CD4-positive, alpha-beta T cell treated with Interleukin-10 for 1 hour (primary cell): ENCODE measurements at regions not wholly inside any gene's neighbourhood (a gene's known extent, or its start where the extent isn't known, plus 50 kb on each side); places are given as distances from the start of the nearest gene placed in this dataset.

Source experiments
- DNase-seq: peaks from one replicate; pipeline ENCODE4 v3.0.0-alpha.2; 2020

DNA sequence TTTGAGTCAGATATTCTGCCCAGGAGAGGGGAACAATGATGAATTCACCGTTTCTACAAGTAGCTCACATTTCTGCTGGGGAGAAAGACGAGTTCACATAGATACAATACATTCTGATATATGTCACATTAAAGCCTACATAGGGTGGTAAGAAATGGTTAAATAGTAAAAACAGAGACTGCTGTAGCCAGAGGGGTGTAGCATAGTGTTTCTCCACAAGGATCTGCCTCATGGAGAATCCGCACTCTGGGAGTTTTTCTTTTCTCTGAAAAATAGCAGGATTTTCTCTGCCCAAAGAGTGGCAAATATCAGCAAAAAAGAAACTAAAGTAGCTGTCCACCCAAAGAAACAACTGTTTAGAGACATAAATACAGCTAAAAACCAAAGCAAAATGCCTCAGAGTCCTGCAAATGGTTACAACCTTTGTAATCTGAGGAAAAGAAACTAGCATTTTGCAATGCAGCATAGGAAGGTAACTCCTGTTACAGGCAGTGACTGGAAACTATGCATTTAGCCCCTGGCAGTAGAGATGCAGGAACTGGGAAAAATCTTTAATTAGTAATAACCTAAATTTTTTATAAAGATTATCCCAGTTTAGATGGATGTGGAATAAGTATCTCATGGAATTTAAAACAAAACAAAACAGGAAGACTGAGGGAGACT lies 1126.7 kb upstream of the ADGRL2 start:
- DNase-seq = no peak

DNA sequence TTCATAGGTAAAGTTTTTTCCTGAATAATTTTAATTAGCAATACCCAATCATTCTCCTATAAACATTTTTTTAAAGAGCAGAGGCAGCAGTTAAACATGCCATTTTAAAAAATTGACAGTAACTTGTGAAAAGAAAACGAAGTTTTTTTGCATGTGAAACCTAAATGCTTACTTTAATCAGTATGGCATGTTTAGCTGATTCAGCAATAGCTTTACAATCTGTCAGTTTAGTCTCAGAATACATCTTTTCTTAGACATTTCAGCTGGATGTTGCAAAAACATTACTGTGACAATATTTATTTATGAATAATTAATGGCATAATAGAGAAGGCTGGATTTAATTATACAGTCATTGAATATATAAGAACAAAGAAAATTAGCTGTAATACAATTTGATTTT lies 1132.4 kb upstream of the ADGRL2 start:
- DNase-seq = no peak

DNA sequence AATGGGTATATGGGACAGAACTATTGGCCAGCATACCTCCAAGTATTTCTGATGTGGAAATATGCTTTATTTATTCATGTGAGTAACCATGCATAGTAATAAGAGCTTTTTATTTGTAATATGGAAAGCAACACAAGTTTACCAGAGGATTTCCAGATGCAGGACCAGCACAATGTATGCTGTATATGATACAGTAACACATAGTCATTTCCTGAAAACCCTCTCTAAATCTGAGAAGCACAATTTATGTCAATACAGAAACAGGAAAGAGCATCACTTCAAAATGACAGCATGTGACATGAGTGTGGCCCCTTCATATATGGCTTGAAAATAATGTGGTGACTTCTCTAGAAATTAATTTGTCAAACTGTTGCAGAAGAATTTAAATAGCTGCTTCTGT lies 1134.7 kb upstream of the ADGRL2 start:
- no peak for DNase-seq

DNA sequence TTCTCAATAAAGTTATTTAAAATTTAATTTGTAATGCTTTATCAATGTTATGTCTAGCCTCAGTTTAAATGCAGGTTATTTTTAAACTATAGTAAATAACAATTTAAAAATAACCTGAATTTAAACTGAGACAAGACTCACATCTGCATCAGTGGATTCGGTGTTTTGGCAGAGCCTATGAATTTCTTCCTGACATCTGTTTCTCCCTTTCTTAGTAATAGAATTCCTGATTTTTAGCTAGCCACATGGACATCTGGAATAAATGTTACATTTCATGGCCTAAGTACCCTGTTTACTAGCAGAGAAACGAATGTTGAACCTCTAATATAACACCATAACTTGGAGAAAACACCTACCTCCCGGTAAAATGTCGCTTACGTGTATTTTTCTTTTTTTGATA lies 1141.6 kb upstream of the ADGRL2 start:
- DNase-seq = no peak

DNA sequence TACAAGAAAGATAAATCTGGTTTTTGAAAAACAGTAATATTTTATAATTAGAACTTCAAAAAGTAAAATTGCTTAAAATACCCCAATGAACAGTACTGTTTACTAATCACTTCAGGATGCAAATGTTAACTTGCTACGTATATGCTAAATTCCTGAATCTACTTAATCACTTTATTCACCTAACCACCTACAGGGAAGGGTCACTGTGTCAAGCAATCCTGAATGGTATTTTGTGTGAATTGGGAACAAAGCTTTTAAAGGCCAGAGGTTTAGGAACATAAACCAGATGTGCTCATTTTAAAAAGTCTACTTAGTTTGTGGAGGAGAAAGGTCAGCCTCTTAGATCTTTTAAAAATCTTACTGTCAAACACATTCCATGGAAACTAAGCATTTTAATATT lies 1143.0 kb upstream of the ADGRL2 start:
- no peak for DNase-seq

DNA sequence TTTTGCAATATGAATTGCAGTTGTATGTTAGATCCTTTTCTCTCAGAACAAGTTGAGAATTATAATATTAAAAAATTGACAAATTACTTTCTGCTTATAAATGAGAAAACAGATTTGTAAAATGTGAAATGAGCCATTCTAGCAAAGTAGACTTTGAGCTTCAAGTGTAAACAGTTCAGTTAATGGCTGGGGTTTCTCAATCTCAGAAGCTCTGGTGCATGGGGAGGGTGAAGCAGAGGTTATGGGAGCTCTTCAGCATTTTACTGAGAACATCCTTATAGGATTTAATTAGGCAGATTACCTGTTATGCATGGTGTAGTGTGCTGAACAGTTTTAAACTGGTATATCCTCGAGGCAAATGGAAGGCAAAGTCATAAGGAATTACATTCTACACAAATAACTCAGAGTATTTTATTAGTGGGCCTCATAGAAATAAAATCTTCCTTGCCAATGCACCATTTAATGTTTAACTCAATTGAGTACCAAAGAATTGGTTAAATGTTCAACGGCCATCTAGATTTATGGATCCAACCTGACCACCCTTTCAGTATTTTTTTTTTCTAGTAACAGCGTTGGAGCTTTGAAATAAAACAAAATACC lies 1143.6 kb upstream of the ADGRL2 start:
- no peak for DNase-seq

DNA sequence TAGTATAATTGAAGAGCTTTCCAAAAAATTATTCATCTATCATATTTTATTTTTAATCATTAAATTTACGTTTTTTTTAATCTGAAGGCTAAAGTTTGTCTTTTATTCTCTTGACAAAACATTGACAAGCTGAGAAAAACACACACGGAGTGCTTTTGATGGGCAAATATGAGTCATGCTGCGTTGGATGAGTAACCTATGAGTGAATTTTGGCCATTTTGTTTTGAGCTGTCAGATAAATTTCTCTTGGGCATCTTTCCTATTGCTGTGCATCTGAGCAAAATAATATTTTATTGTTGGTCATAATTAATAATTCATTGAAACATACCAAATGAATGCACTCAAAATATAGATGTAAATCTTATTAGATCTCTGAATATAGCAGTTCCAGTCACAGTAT lies 1144.1 kb upstream of the ADGRL2 start:
- DNase-seq = no peak

DNA sequence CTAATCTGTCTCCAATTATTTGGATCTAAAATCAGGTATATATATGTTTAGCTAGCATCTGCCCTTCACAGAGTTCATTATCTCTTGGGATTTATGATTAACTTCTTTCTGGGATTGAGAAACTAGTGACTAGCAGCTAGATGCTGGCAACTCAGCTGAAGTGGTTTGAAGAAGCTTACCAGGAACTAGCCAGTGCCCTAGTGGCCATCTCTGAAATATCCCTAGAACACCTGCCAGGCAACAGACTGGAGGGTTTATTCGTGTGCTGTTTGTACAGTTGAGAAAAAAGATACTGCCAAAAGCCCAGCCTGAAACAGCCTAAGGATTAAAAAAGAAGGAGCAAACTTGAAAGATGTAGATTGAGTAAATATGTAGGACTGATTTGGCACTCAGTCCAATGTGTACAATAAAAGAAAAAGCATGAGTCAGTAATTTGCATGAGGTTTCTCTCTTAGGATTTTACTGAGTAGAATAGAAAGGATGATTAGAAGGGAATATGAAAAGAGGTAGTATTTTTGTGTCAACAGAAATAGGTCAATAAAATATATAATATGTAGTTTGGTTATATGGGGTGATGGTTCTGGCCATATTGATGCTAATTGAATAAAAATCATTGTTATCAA lies 1144.6 kb upstream of the ADGRL2 start:
- DNase-seq = no peak

DNA sequence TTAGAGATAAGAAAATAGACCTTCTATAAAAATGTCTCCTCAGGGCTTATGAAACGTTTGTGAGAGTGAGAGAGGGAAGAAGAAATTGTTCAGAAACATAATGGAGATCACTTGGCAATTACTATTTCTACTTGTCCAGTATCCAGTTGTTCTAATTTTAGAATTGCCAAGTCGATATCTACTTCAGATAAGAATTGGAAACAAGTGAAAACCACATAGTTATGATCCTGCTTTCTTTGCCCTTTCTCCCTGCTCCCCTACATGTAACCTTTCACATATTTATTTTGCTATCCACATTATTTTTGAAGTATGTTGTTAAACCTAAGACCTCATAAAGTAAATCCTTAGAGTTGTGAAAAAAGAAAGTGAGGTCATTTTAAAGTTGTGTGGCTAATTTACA lies 1154.7 kb upstream of the ADGRL2 start:
- DNase-seq = no peak

DNA sequence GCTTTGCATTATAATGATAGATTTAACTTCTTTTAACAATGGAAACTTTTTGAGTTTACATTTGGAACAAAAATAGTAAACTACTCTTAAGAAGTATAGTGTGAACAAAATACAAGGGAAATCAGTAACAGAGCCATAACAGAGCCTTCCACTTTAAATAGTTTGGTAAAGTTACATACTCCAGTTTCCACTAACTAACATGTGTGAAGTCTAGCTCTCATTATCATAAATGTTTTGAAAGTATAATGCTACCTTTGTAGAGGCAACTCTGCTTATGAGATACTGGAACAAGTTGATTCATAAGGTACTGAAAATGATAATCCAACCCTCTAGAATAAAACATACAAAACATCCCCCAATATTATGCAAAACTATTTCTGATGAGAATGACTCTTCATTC lies 1155.1 kb upstream of the ADGRL2 start:
- DNase-seq = no peak

DNA sequence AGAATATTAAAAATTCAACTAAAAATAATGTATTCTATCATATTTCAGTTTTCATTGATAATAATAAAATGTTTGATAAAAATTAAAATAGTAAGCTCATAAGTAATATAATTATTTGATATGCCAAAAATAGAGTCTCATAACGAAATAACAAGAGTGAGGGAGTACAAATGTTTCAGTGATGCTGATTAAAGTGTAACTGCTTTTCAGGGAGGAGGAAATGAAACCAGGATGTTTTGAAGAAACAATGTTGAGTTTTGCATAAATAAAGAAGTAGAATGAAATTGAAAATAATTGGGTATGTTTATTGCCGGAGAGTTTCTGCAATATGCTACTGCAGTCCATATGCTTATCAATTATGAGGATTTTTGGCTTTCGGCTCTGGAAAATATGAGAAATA lies 1159.8 kb upstream of the ADGRL2 start:
- no peak for DNase-seq

DNA sequence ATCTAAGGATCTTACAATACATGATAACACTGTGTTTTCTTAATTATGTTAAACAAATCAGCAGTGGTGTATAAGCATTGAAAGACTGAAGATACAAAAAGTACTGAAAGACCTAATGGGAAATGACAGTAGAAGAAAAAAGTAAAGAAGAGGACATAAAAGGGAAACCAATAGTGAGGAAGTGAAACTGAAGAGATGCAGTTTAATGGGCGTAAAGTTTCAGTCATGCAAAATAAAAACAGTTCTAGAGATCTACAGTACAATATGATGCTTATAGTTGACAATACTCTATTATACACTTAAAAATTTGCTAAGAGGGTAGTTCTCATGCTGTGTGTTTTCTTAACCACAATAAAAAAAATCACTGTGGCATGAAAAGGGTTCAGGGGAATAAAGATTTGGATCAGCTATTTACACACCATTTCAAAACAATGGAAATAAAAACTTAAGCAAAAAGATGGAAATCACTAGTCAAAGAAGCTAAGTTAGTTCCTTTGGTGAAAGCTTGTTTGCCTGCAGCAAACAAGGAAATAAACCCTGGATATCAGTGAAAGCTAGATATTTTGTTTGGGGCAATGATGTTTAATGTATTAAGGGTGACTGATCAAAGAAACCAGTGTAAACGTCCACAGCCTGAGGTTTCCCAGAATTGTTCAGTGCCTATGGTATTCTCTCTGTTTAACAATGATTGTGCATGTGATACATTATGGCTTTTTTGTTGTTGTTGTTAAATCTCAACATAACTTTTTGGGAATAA lies 1160.8 kb upstream of the ADGRL2 start:
- no peak for DNase-seq

DNA sequence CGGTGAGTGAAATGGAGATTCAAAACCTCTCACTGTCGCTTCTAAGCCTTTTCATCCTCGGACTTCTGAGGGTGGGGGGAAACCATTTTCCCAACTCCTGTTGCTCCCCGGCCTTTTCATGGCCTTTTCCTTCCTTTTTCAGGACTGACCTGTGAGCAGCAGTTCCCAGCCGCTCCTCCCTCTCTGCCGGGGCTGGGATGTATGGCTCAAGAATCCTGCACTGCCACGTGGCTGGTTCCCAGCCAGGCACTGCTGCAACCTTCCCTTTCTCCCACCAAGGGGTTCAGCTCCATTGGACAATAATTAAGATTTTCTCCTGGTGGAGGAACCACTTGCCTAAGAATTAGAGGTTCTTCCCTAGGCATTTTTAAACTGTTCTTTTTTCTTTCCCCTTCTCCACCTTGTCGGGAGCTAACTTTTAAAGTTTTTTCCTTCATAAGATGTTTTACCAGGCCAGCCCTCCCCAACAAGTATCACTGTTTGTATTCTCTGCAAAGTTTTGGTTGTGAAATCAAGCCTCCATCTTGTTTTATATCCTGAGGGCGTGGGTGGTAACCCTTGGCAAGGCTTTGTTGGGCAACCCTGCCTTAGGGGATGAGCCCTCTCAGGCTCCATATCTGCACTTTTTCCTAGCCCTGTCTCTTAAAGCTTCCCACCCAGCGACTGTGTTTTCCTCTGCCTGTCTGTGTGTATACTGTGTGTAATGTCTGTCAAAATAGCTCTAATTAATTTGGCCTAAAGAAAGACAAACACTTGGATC lies 1166.6 kb upstream of the ADGRL2 start:
- DNase-seq = no peak

DNA sequence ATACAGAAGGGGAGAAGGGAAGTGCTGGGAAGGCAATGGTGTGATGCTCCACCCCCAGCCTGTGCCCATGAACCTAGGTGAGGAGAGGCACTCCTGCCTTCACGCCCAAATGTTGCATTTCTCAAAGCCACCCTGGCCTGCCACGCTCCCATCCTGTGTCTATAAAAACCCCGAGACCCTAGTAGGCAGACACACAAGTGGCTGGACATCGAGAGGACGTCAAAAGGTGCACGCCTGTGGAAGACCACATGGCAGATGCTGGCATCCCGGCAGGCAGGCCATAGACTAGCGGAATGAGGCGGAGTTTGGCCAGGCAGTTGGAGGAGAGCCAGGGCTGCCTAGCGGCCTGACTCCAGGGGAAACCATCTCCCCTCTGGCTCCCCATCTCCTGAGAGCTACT lies 1168.5 kb upstream of the ADGRL2 start:
- no peak for DNase-seq

DNA sequence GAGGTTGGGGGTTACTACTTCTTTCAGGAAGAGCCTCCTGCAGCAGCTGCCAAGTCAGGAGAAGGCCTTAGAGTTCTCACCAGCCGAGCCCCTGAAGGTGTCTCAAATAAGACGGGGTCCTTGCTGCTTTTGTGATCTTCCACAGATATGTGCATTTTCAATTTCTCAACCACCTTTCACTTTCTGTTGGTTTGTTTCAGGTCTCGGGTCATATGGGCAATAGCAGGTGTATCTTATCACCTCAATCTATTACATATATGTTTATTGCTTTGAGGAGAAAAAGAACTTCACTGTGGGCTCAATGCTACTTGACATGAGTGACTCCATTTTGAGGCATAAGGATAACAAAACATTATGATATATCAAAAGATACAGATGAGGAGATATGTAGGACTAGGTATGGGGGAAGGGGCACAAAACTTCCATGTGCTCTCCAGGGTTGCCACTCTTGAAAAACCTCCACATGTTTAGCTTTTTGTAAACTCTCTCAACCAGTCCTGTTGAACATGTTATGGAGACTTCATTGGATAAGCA lies 1171.4 kb upstream of the ADGRL2 start:
- DNase-seq = no peak

DNA sequence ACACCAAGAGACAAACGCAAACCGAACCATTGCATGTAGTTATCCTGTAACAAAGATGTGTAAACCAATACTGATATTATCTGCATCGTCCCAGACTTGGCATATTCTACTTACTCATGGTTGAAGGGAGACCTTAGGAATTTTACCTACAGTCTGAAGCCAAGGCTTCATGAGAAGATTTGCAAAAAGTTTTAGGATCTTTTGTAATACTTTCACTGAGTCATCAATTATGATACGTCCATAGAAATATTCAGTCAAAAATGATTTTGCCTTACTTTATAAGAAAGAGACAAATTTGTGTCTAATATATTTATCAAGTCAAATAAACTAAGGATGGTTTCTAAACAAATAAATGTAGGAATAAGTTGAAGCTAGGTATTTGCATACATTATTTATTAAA lies 1176.1 kb upstream of the ADGRL2 start:
- DNase-seq = no peak

DNA sequence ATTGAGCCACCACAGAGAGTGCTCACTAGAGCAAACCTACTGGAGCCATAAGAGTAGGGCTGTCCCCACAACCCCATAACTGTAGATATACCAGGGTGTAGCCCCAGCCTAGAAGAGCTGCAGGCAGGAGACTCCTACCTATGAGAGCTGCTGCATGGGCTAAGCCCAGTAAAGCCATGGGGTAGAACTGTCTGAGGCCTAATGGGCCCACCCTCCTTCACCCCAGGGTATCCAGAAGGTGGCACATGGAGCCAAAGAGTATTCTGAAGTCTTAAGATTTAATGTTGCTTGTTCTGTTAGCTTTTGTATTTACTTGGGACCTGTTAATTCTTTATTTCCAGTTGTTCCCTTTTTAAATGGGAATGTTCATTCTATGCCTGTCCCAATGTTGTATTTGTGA lies 1193.7 kb upstream of the ADGRL2 start:
- DNase-seq = no peak

DNA sequence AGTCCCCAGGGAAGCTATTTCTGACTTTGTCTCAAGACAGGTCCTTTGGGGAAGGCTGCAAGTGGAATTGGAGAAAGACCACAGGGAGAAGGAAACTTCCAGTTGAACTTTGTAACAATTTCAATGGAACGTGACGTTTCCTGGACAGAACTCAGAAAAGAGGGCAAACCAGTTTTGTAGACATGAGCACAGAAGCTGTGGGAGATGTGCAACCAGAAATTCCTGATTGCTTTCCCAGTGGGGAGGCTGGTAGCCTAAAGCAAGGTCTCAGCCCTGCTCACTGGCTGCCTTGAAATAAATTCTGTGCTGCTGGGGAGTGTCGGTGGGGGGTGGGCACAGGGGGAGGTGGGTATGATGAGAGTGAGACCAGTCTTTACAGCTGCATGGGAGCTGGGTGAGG lies 1206.7 kb upstream of the ADGRL2 start:
- DNase-seq = no peak

DNA sequence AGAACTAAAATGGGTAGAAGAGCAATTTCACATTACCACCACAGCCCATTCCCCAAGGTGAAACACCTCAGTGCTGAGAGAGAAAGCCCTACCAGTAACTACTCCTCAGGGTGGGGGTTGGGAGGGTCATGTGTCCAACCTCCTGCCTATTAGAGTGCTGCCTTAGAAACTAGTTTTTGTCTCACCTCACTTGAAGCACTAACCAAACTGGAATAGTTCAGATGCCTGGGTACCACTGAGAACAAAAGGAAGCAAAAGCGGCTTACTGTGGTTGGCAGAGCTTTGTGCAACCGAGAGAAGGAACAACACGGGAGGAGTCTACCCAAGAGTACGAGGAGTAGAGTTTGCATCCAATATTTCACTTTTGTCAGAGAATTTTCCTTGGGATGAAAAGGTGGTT lies 1207.5 kb upstream of the ADGRL2 start:
- DNase-seq = no peak

DNA sequence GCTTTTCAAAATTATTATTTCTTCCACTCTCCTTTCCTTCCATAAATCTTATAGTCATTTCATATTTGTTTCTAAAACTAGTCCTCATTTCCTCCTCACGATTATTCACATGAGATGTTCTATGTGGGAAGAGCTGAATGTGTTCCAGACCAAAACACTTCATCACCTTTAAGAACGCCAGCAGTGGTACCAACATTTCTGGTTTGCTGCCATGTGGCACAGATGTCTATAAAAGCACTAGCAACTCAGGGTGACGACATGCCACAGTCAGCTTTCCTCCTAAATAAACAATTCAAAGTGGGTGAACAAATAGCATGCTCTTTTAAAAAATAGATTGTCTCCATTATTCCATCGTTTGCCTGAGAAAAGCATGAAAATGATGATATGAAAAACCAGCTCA lies 1217.8 kb upstream of the ADGRL2 start:
- DNase-seq = no peak

DNA sequence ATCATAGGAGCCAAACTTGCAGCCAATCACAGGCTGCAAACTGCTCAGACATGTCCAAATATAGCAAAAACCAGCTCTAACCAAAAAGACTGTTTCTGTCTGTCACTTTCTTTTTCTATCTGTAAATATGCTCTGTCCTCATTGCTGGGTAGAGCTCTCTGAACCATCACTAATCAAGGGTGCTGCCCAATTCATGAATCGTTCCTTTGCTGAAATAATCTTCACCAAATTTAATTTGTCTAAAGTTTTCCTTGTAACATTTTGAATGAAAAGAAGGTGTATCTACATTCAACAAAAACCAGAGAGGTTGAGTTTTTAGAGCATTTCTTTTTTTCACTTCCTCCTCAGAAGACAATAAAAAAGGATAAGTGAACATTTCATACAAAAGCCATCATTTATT lies 1221.7 kb upstream of the ADGRL2 start:
- DNase-seq = no peak

DNA sequence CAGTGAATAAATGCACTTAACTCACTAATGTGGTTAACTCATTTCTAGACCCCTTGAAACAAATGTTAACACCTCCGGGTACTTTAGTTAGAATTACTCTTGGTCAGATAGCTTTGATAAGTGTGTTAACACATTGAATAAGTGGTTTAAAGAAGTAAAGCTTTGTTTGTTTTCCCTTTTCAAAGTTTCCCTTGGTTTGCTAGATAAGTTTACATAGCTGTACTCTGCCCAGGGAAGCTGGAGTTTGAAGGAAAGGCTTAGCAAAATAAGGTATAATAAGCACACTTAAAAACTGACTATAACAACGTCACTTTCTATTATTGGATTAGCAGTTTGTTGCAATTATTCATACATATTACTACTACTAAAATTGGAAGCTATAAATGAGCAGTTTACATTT lies 1233.9 kb upstream of the ADGRL2 start:
- DNase-seq = no peak

DNA sequence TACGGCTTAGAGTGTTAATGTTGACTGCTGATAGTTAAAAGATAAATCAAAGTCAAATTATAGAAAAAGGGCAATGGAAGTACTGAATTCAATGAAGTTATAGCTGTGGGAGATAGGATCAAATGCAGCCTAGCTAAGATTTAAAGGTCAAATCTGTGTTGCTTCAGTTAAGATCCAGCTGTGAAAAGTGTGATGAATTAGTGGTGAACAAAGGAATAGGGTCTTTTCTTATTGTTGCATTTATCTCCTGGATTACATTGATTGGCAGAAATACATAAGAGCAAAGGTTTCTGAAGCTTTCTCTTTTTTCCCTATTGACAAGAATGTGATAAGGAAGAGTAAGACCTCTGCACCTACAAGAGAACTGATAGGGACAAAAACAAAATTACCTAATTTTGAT lies 1234.6 kb upstream of the ADGRL2 start:
- no peak for DNase-seq
